K562 (cell line): ENCODE measurements at regions not wholly inside any gene's neighbourhood (a gene's known extent, or its start where the extent isn't known, plus 50 kb on each side); places are given as distances from the start of the nearest gene placed in this dataset.

Experiments used
- ATAC-seq: fragments of 200-7000 bp; cut with Tn5 transposase; 3 replicates; pipeline ENCODE4 v1.9.1; 2020; ENCODE audit warnings: moderate library complexity
- BruUV-seq: library from RNA; stranded (reverse); fragments of 400-500 nt; replicated peaks from 2 replicates; lab custom pipeline; 2021; lab: Mats Ljungman, UMichigan
- CTCF ChIA-PET: fragments of 300-600 bp; formaldehyde crosslinking; extraction: SDS; loops from one replicate; lab custom pipeline; 2021; ENCODE audit warnings: low intra/inter-chr PET ratio; lab: Yijun Ruan, JAX
- POLR2A ChIA-PET: fragments of 300-600, 350-650 bp; sonication (Branson Sonifier 250); formaldehyde crosslinking; extraction: SDS; loops from one replicate; lab custom pipeline; 2021; ENCODE audit warnings: antibody characterized with exemption, inconsistent platforms; lab: Yijun Ruan, JAX
- DNase-seq, 4 experiments: peaks; one replicate each; pipeline versions ENCODE4 v3.0.0 to v3.0.0-alpha.2; 2011 to 2018; ENCODE audit warnings: low spot score in 3 of 4, mixed read lengths in 3 of 4; ENCODE audit errors: extremely low read depth in 1 of 4
- FAIRE-seq: peaks from 2 replicates; lab custom pipeline; 2011; peaks lifted over from hg19 to GRCh38; lab: Jason Lieb, UNC
- H2AFZ ChIP-seq: 2 replicates; pipeline ENCODE4 v1.6.0; 2011; ENCODE audit warnings: low read depth, low read length, control low read depth, inconsistent platforms
- H3K27ac ChIP-seq: fragments of 200-600 bp; 3 replicates; pipeline ENCODE4 v1.8.0; 2011; ENCODE audit warnings: low read depth, mild to moderate bottlenecking, control low read depth, inconsistent platforms, low read length, moderate library complexity, mixed read lengths; ENCODE audit errors: extremely low read depth
- H3K27me3 ChIP-seq, 2 experiments: fragments of 300-600 bp in 1 of 2; 2 replicates in 1 of 2; 3 replicates in 1 of 2; pipeline versions ENCODE4 v1.6.0 to v1.8.0; 2011; ENCODE audit warnings: inconsistent platforms in 2 of 2, low read length in 2 of 2, mild to moderate bottlenecking in 1 of 2, mixed read lengths in 1 of 2, moderate library complexity in 1 of 2; ENCODE audit not compliant: control insufficient read depth in 2 of 2, insufficient read depth in 2 of 2
- H3K36me3 ChIP-seq: fragments of 300-600 bp; 3 replicates; pipeline ENCODE4 v1.8.0; 2011; ENCODE audit warnings: mild to moderate bottlenecking, low read length, inconsistent platforms; ENCODE audit not compliant: control insufficient read depth, insufficient read depth
- H3K4me1 ChIP-seq, 2 experiments: fragments of 200-600 bp in 1 of 2; replicated peaks in 1 of 2; 2 replicates in 1 of 2; 3 replicates in 1 of 2; pipeline versions ENCODE4 v1.5.1 to v1.8.0; 2011; ENCODE audit warnings: inconsistent platforms in 2 of 2, low read length in 2 of 2, mild to moderate bottlenecking in 1 of 2, mixed read lengths in 1 of 2, moderate library complexity in 1 of 2; ENCODE audit not compliant: control insufficient read depth in 2 of 2, insufficient read depth in 2 of 2
- H3K4me2 ChIP-seq: 2 replicates; pipeline ENCODE4 v1.6.1; 2011; ENCODE audit warnings: low read length, control low read depth, inconsistent platforms, mixed read lengths; ENCODE audit not compliant: insufficient read depth
- H3K4me3 ChIP-seq: fragments of 200-600 bp; sonication (generic), shearing (Covaris generic); 2 replicates; pipeline ENCODE4 v1.5.1; 2016; ENCODE audit warnings: control low read depth, inconsistent platforms
- H3K79me2 ChIP-seq: fragments of 200-600 bp; 3 replicates; pipeline ENCODE4 v1.8.0; 2011; ENCODE audit warnings: low read length, inconsistent platforms; ENCODE audit not compliant: control insufficient read depth, insufficient read depth
- H3K9ac ChIP-seq, 2 experiments: 2 replicates each; pipeline versions ENCODE4 v1.6.0 to v1.6.1; 2011; ENCODE audit warnings: low read depth in 2 of 2, low read length in 2 of 2, control low read depth in 1 of 2, inconsistent platforms in 1 of 2, mild to moderate bottlenecking in 1 of 2, mixed read lengths in 1 of 2; ENCODE audit not compliant: insufficient read depth in 1 of 2
- H3K9me1 ChIP-seq: one replicate; pipeline ENCODE4 v1.6.0; 2011; ENCODE audit warnings: inconsistent platforms, mild to moderate bottlenecking, low read length, moderate library complexity; ENCODE audit not compliant: control insufficient read depth, insufficient read depth
- H3K9me3 ChIP-seq: replicated peaks from 2 replicates; pipeline ENCODE4 v1.5.1; 2011; ENCODE audit warnings: low read depth, low read length, inconsistent platforms; ENCODE audit not compliant: control insufficient read depth, insufficient read depth
- H4K20me1 ChIP-seq: replicated peaks from 2 replicates; pipeline ENCODE4 v1.6.1; 2011; ENCODE audit warnings: low read length, inconsistent platforms, mixed read lengths; ENCODE audit not compliant: control insufficient read depth, insufficient read depth
- HDAC3 ChIP-seq: fragments of 450-650 bp; IDR thresholded peaks from 2 replicates; pipeline ENCODE4 v1.6.1; 2018; ENCODE audit warnings: borderline replicate concordance, mild to moderate bottlenecking, moderate library complexity; ENCODE audit not compliant: partially characterized antibody
- MEF2D ChIP-seq: conservative IDR thresholded peaks from 2 replicates; pipeline ENCODE4 v1.6.1; 2016; ENCODE audit warnings: low read depth, missing genetic modification characterization, missing compliant biosample characterization
- NFXL1 ChIP-seq: fragments of 450-650 bp; formaldehyde crosslinking; IDR thresholded peaks from 2 replicates; pipeline ENCODE4 v1.4.0; 2021; ENCODE audit warnings: mild to moderate bottlenecking
- PHF20 ChIP-seq: fragments of 450-650 bp; IDR thresholded peaks from 2 replicates; pipeline ENCODE4 v1.6.1; 2018; ENCODE audit not compliant: partially characterized antibody
- POLR2AphosphoS5 ChIP-seq: IDR thresholded peaks from 2 replicates; pipeline ENCODE4 v1.6.1; 2011; ENCODE audit warnings: mild to moderate bottlenecking, low read depth, low read length, moderate library complexity; ENCODE audit not compliant: control insufficient read depth, insufficient read depth
- RBFOX2 ChIP-seq: fragments of 200-400 bp; formaldehyde crosslinking; IDR thresholded peaks from 2 replicates; pipeline ENCODE4 v1.6.1; 2017; ENCODE audit warnings: low read depth, mild to moderate bottlenecking, low read length, moderate library complexity
- RHOXF2B ChIP-seq: fragments of 250-450 bp; sonication (Bioruptor Pico); conservative IDR thresholded peaks from 2 replicates; pipeline ENCODE4 v1.5.1; 2021
- ZFP30 ChIP-seq: fragments of 250-450 bp; sonication (Bioruptor Pico); IDR thresholded peaks from 2 replicates; pipeline ENCODE4 v1.8.0; 2022; ENCODE audit warnings: moderate library complexity, mild to moderate bottlenecking, inconsistent platforms, borderline replicate concordance
- ZNF507 ChIP-seq: conservative IDR thresholded peaks from 2 replicates; pipeline ENCODE4 v1.6.1; 2017; ENCODE audit warnings: missing genetic modification characterization, missing compliant biosample characterization
- in situ Hi-C: fragments of 300-500 bp; cut with MboI; formaldehyde crosslinking; loops from 4 replicates; pipeline ENCODE4 v1.15.0; 2018; ENCODE audit warnings: inconsistent platforms, mixed read lengths
- intact Hi-C: fragments of 100-400 bp; cut with micrococcal nuclease; formaldehyde crosslinking; loops from 2 replicates; pipeline ENCODE4 v1.14.2; 2022
- TF ChIP-seq, protein P1 (sequence below): sonication (generic); formaldehyde crosslinking; IDR thresholded peaks from 2 replicates; pipeline ENCODE4 v1.8.0; 2023; ENCODE audit warnings: missing genetic modification reagents, mild to moderate bottlenecking, borderline replicate concordance
- TF ChIP-seq, protein P2 (sequence below): fragments of 450-650 bp; IDR thresholded peaks from 2 replicates; pipeline ENCODE4 v1.6.1; 2016

DNA sequence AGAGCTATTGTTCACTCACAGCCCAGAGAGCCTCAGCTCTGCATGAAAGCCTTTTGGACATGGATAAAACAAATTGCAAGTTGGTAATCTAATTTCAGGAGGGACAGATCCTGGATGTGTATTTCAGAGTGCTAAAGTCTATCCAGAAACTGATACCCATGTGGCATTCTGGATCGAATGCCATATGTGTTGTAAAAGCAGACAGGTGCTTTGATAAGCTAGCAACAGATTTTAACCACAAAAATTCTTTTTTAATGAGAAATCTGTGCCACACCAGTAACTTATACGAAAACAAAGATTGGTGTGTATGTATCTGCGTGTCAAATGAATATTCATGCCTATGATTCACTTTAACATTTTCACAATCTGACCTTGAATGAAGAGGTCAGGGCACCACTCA, 936.6 kb upstream of the MAP3K7 start (continued):
- TF ChIP-seq, protein P1, sequence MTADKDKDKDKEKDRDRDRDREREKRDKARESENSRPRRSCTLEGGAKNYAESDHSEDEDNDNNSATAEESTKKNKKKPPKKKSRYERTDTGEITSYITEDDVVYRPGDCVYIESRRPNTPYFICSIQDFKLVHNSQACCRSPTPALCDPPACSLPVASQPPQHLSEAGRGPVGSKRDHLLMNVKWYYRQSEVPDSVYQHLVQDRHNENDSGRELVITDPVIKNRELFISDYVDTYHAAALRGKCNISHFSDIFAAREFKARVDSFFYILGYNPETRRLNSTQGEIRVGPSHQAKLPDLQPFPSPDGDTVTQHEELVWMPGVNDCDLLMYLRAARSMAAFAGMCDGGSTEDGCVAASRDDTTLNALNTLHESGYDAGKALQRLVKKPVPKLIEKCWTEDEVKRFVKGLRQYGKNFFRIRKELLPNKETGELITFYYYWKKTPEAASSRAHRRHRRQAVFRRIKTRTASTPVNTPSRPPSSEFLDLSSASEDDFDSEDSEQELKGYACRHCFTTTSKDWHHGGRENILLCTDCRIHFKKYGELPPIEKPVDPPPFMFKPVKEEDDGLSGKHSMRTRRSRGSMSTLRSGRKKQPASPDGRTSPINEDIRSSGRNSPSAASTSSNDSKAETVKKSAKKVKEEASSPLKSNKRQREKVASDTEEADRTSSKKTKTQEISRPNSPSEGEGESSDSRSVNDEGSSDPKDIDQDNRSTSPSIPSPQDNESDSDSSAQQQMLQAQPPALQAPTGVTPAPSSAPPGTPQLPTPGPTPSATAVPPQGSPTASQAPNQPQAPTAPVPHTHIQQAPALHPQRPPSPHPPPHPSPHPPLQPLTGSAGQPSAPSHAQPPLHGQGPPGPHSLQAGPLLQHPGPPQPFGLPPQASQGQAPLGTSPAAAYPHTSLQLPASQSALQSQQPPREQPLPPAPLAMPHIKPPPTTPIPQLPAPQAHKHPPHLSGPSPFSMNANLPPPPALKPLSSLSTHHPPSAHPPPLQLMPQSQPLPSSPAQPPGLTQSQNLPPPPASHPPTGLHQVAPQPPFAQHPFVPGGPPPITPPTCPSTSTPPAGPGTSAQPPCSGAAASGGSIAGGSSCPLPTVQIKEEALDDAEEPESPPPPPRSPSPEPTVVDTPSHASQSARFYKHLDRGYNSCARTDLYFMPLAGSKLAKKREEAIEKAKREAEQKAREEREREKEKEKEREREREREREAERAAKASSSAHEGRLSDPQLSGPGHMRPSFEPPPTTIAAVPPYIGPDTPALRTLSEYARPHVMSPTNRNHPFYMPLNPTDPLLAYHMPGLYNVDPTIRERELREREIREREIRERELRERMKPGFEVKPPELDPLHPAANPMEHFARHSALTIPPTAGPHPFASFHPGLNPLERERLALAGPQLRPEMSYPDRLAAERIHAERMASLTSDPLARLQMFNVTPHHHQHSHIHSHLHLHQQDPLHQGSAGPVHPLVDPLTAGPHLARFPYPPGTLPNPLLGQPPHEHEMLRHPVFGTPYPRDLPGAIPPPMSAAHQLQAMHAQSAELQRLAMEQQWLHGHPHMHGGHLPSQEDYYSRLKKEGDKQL: no peak
- TF ChIP-seq RBFOX2: no peak
- no peak for TF ChIP-seq ZNF507 (tag)
- no peak for TF ChIP-seq POLR2AphosphoS5
- no peak for TF ChIP-seq MEF2D (tag)
- TF ChIP-seq, all 486 proteins: peak for 0

DNA sequence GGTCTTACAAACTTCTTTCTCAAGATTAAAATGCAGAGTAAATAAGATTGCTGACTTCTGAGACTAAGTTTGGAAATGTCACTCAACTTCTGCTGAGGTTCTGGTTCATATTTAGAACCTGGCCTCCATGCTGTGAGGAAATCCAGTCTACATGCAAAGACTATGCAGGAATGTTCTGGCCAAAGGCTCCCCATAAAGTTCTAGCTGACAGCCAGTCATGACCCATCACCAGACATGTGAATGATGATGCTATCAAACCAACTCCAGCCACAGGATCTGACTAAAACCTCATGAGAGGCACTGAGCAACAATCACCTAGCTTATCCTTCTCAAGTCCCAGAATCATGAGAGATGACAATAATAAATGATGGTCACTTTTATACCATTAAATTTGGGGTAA, 935.1 kb upstream of the MAP3K7 start:
- no peaks in the 10 kb centered on the region for H3K27me3 ChIP-seq
- no peaks in the 10 kb centered on the region for H3K79me2 ChIP-seq
- H3K4me2 ChIP-seq: no peak overlapping the region
- H3K9me3 ChIP-seq: no peaks in the 10 kb centered on the region
- intact Hi-C loops (no loop called here), in situ Hi-C loops (no loop called here)
- ChIA-PET CTCF (no interaction called here), POLR2A (no interaction called here)
- H4K20me1 ChIP-seq: no peaks in the 10 kb centered on the region
- no peak overlapping the region for H3K9ac ChIP-seq
- no TSS peak for BruUV-seq
- H3K4me1 ChIP-seq: no peaks in the 10 kb centered on the region
- H2AFZ ChIP-seq: no peak overlapping the region
- H3K36me3 ChIP-seq: no peaks in the 10 kb centered on the region
- H3K27ac ChIP-seq: no peak overlapping the region
- H3K4me3 ChIP-seq: no peak overlapping the region
- ATAC-seq (no peak), FAIRE-seq (no peak), DNase-seq (no peak)
- no peaks in the 10 kb centered on the region for H3K9me1 ChIP-seq
- TF ChIP-seq NFXL1 (CRISPR knock-in tag) (no peak), RHOXF2B (CRISPR knock-in tag) (no peak), PHF20 (no peak), ZFP30 (CRISPR knock-in tag) (no peak), HDAC3 (no peak)
- TF ChIP-seq, protein P2, sequence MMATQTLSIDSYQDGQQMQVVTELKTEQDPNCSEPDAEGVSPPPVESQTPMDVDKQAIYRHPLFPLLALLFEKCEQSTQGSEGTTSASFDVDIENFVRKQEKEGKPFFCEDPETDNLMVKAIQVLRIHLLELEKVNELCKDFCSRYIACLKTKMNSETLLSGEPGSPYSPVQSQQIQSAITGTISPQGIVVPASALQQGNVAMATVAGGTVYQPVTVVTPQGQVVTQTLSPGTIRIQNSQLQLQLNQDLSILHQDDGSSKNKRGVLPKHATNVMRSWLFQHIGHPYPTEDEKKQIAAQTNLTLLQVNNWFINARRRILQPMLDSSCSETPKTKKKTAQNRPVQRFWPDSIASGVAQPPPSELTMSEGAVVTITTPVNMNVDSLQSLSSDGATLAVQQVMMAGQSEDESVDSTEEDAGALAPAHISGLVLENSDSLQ: no peak
